BE2C (cell line): ENCODE measurements at regions not wholly inside any gene's neighbourhood (a gene's known extent, or its start where the extent isn't known, plus 50 kb on each side); places are given as distances from the start of the nearest gene placed in this dataset.
"Not testable (repeated sequence)": the region's sequence is repeated elsewhere in the genome, so short reads cannot be mapped to it uniquely, and the experiment has no call there.

Experiments
- DNase-seq: peaks from one replicate; pipeline ENCODE4 v3.0.0-alpha.2; 2020
- H3K27me3 ChIP-seq: fragments of 250-450 bp; sonication (Bioruptor Pico); 2 replicates; pipeline ENCODE4 v1.5.1; 2020; ENCODE audit warnings: mild to moderate bottlenecking
- H3K36me3 ChIP-seq: fragments of 250-450 bp; sonication (Bioruptor Pico); 2 replicates; pipeline ENCODE4 v1.5.1; 2020; ENCODE audit warnings: mild to moderate bottlenecking
- H3K4me1 ChIP-seq: fragments of 250-450 bp; sonication (Bioruptor Pico); 2 replicates; pipeline ENCODE4 v1.5.1; 2020
- H3K4me3 ChIP-seq: 2 replicates; pipeline ENCODE4 v1.5.1; 2011; ENCODE audit warnings: low read depth, low read length
- H3K9me3 ChIP-seq: fragments of 250-450 bp; sonication (Bioruptor Pico); 2 replicates; pipeline ENCODE4 v1.5.1; 2020
- CTCF ChIP-seq: IDR thresholded peaks from 2 replicates; pipeline ENCODE4 v1.5.1; 2012; ENCODE audit warnings: mild to moderate bottlenecking, low read depth, low read length

- Histone ChIP-seq H3K36me3 (no peaks in the 10 kb centered on the region), H3K4me1 (no peaks in the 10 kb centered on the region)
Measured at GRCh38 chr3:27797773-27798172, 75.7 kb upstream of the EOMES start.

GRCh38 chr3:27800261-27800660, 78.1 kb upstream of the EOMES start:
- Histone ChIP-seq H3K36me3 (no peaks in the 10 kb centered on the region), H3K27me3 (no peaks in the 10 kb centered on the region), H3K4me1 (no peaks in the 10 kb centered on the region), H3K4me3 (no peak overlapping the region), H3K9me3 (no peaks in the 10 kb centered on the region)
- no peak for DNase-seq
- TF ChIP-seq CTCF, result no peak

More at GRCh38 chr3:27797773-27798172, 75.7 kb upstream of the EOMES start:
- TF ChIP-seq CTCF, result no peak
- DNase-seq, result no peak
- no peak overlapping the region for H3K4me3 ChIP-seq
- H3K9me3 ChIP-seq, result no peaks in the 10 kb centered on the region
- no peaks in the 10 kb centered on the region for H3K27me3 ChIP-seq

GRCh38 chr3:27802425-27802824, 80.3 kb upstream of the EOMES start:
- Histone ChIP-seq H3K4me1 (no peaks in the 10 kb centered on the region), H3K4me3 (no peak overlapping the region), H3K36me3 (no peaks in the 10 kb centered on the region), H3K9me3 (no peaks in the 10 kb centered on the region), H3K27me3 (no peaks in the 10 kb centered on the region)
- TF ChIP-seq CTCF, result no peak
- no peak for DNase-seq

GRCh38 chr3:27802849-27803248, 80.7 kb upstream of the EOMES start:
- Histone ChIP-seq H3K9me3 (no peaks in the 10 kb centered on the region), H3K4me3 (no peak overlapping the region), H3K36me3 (no peaks in the 10 kb centered on the region), H3K27me3 (no peaks in the 10 kb centered on the region), H3K4me1 (no peaks in the 10 kb centered on the region)
- no peak for DNase-seq
- no peak for TF ChIP-seq CTCF

- Histone ChIP-seq H3K9me3 (no peaks in the 10 kb centered on the region), H3K4me1 (no peaks in the 10 kb centered on the region), H3K27me3 (no peaks in the 10 kb centered on the region), H3K4me3 (no peak overlapping the region), H3K36me3 (no peaks in the 10 kb centered on the region)
- no peak for DNase-seq
- TF ChIP-seq CTCF, result no peak
Measured at GRCh38 chr3:27805282-27805681, 83.2 kb upstream of the EOMES start.

GRCh38 chr3:27813255-27813654, 91.1 kb upstream of the EOMES start:
- H3K27me3 ChIP-seq, result no peaks in the 10 kb centered on the region
- no peaks in the 10 kb centered on the region for H3K9me3 ChIP-seq
- H3K4me3 ChIP-seq, result no peak overlapping the region
- TF ChIP-seq CTCF, result no peak
- no peaks in the 10 kb centered on the region for H3K36me3 ChIP-seq
- H3K4me1 ChIP-seq, result no peaks in the 10 kb centered on the region
- no peak for DNase-seq

GRCh38 chr3:27821609-27822008, 99.5 kb upstream of the EOMES start:
- not testable (repeated sequence) for H3K4me3 ChIP-seq, H3K36me3 ChIP-seq, H3K4me1 ChIP-seq, H3K9me3 ChIP-seq, DNase-seq, H3K27me3 ChIP-seq
